ENCODE measurements at regions not wholly inside any gene's neighbourhood (a gene's known extent, or its start where the extent isn't known, plus 50 kb on each side); places are given as distances from the start of the nearest gene placed in this dataset.

DNA sequence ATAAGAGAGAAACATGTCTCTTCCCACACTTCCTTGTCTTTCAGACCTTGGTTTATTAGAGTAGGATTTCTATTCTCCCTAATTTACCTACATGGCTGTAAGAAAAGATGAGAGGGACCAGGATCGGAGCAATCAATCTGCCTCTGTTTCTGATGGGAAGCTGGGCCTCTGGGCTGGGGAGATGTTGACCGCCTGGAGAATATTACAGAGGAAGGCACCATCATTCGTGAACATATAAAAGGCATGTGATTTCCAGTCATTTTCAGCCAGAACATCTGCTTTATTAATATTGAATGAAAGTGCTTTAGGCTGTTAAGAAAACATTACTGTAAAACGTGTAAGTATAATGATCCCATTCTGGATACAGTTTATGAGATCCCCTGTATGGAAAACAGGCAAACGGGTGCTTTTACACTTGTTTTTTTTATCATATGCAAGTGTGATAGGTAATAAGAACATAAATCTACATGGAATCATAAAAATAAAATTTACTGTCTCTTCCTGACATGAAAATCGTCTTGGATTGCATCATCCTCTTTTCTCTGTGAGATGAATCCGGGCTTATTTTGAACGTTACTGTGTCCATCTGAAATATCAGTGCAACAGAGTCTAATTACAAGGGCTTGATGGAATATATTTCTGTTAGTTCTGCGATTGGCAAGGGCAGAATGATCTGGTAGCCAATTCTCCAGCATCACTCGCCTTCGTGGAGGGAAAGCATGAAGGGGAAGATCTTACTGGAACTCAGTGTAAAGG, 94.5 kb upstream of the BAIAP2L1 start:
- TF ChIP-seq EZH2phosphoT487 (IDR thresholded peaks at IDR 0.05; ENCODE audit: borderline replicate concordance): no peak
- TF ChIP-seq, protein P1, sequence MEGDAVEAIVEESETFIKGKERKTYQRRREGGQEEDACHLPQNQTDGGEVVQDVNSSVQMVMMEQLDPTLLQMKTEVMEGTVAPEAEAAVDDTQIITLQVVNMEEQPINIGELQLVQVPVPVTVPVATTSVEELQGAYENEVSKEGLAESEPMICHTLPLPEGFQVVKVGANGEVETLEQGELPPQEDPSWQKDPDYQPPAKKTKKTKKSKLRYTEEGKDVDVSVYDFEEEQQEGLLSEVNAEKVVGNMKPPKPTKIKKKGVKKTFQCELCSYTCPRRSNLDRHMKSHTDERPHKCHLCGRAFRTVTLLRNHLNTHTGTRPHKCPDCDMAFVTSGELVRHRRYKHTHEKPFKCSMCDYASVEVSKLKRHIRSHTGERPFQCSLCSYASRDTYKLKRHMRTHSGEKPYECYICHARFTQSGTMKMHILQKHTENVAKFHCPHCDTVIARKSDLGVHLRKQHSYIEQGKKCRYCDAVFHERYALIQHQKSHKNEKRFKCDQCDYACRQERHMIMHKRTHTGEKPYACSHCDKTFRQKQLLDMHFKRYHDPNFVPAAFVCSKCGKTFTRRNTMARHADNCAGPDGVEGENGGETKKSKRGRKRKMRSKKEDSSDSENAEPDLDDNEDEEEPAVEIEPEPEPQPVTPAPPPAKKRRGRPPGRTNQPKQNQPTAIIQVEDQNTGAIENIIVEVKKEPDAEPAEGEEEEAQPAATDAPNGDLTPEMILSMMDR (conservative IDR thresholded peaks at IDR 0.05; ENCODE audit: low read length): no peak

Data from Loucy (cell line).